ENCODE measurements at regions not wholly inside any gene's neighbourhood (a gene's known extent, or its start where the extent isn't known, plus 50 kb on each side); places are given as distances from the start of the nearest gene placed in this dataset.
"Not testable (repeated sequence)": the region's sequence is repeated elsewhere in the genome, so short reads cannot be mapped to it uniquely, and the experiment has no call there.

GRCh38 chr11:81839976-81840375, 893.7 kb downstream of the FAM181B start:
- no peak for DNase-seq
- Mint-ChIP-seq H3K36me3 (no peaks in the 10 kb centered on the region), H3K27me3 (no peaks in the 10 kb centered on the region), H3K9me3 (peaks cover 0 to 4% of the 10 kb centered on the region in 2 donors), H3K4me3 (no peak overlapping the region), H3K4me1 (no peaks in the 10 kb centered on the region), H3K27ac (no peak overlapping the region)
- ATAC-seq (replicated peaks), result no peak

DNA sequence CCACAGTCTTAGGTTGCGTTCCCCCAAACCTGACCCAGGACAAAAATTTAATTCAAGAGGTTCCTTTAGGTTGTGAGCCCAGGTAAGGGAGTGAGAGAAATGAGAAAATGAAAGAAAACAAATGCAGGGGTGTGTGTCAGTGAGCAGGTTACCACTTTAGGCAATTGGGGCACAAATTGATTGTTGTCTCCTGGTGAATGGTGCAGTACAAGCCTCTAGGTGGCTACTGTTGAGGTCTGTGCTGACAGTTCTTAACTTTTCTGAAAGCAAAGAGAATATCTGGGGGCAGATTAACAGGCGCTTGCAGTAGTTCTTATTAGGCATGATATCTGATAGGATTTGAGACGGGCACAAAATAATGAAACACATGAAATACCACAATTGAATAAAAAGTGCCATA, 894.6 kb downstream of the FAM181B start:
- no peaks in the 10 kb centered on the region for H3K27me3 Mint-ChIP-seq

GRCh38 chr11:81829976-81830375, 903.7 kb downstream of the FAM181B start:
- no peaks in the 10 kb centered on the region for H3K4me1 Mint-ChIP-seq
- DNase-seq, result no peak
- no peaks in the 10 kb centered on the region for H3K36me3 Mint-ChIP-seq
- H3K9me3 Mint-ChIP-seq, result peaks cover 14 to 15% of the 10 kb centered on the region in 2 donors
- H3K4me3 Mint-ChIP-seq, result no peak overlapping the region
- no peak overlapping the region for H3K27ac Mint-ChIP-seq
- no peak for ATAC-seq (replicated peaks)
- no peaks in the 10 kb centered on the region for H3K27me3 Mint-ChIP-seq

More for the DNA sequence above, 894.6 kb downstream of the FAM181B start:
- H3K4me3 Mint-ChIP-seq, result no peak overlapping the region
- DNase-seq, result no peak
- peaks cover 4 to 8% of the 10 kb centered on the region in 2 donors for H3K9me3 Mint-ChIP-seq
- H3K4me1 Mint-ChIP-seq, result no peaks in the 10 kb centered on the region
- no peak overlapping the region for H3K27ac Mint-ChIP-seq
- no peaks in the 10 kb centered on the region for H3K36me3 Mint-ChIP-seq
- ATAC-seq (replicated peaks), result no peak

- no peaks in the 10 kb centered on the region for H3K4me1 Mint-ChIP-seq
- DNase-seq, result no peak
- H3K4me3 Mint-ChIP-seq, result no peak overlapping the region
- no peaks in the 10 kb centered on the region for H3K36me3 Mint-ChIP-seq
- no peaks in the 10 kb centered on the region for H3K27me3 Mint-ChIP-seq
- H3K9me3 Mint-ChIP-seq, result peaks cover 0 to 2% of the 10 kb centered on the region in 2 donors
- no peak for ATAC-seq (replicated peaks)
- no peak overlapping the region for H3K27ac Mint-ChIP-seq
Measured at GRCh38 chr11:81825346-81825745, 908.3 kb downstream of the FAM181B start.

DNA sequence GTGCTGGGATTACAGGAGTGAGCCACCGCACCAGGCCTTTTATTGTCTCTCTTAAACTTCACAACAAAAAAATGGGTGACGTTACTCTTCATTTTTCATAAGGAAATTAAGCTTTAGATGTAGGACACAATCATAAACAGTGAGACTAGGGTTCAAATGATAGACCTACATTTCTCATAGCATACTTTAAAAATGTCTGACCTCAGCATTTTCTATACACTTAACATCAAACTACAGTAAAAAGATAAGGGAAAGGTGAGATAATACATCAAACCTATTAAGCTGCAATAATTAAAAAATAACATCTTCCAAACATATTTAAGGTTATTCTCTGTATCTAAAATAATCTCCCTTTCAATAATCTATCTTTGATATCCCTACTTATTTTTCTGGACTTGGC, 914.2 kb downstream of the FAM181B start:
- no peak for ATAC-seq (replicated peaks)
- Mint-ChIP-seq H3K36me3 (no peaks in the 10 kb centered on the region), H3K27me3 (no peaks in the 10 kb centered on the region), H3K9me3 (no peaks in the 10 kb centered on the region), H3K27ac (no peak overlapping the region), H3K4me1 (no peaks in the 10 kb centered on the region), H3K4me3 (no peak overlapping the region)
- no peak for DNase-seq

DNA sequence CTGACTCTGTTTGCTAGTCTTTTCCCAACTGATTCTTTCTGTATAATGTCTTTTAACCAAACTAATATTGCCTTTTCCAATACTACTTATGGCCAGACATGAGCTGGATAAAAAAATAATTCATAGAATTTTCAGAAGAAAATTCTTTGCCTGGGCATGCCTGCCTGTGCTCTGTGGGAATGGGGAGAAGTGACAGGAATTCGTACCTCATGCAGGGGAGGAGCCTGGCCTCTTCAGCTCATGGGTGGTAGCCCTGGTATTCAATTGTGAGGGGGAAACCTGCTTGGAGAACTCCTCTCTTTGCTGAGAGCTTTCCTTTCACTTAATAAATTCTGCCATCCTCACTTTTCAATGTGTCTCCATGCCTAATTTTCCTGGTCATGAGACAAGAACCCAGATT, 928.8 kb downstream of the FAM181B start:
- Mint-ChIP-seq H3K4me1 (no peaks in the 10 kb centered on the region), H3K27ac (no peak overlapping the region), H3K27me3 (no peaks in the 10 kb centered on the region), H3K9me3 (peaks cover 0 to 7% of the 10 kb centered on the region in 2 donors), H3K36me3 (no peaks in the 10 kb centered on the region), H3K4me3 (no peak overlapping the region)
- no peak for DNase-seq
- no peak for ATAC-seq (replicated peaks)

GRCh38 chr11:81802591-81802990, 931.1 kb downstream of the FAM181B start:
- peaks cover 0 to 7% of the 10 kb centered on the region in 2 donors for H3K9me3 Mint-ChIP-seq
- H3K27me3 Mint-ChIP-seq, result no peaks in the 10 kb centered on the region
- no peak for DNase-seq
- no peaks in the 10 kb centered on the region for H3K36me3 Mint-ChIP-seq
- no peak for ATAC-seq (replicated peaks)
- no peak overlapping the region for H3K4me3 Mint-ChIP-seq
- no peak overlapping the region for H3K27ac Mint-ChIP-seq
- no peaks in the 10 kb centered on the region for H3K4me1 Mint-ChIP-seq

DNA sequence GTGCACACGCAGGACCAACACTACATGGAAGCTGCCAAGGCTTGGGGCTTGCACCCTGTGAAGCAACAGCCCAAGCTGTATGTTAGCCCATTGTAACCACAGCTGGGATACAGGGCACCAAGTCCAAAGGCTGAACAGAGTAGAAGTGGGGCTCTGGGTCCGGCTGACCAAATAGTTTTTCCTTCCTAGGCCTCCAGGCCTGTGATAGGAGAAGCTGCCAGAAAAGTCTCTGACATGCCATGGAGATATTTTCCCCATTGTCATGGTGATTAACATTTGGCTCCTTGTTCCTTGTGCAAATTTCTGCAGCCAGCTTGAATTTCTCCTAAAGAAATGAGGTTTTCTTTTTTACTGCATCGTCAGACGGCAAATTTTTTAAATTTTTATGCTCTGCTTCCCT, 941.2 kb downstream of the FAM181B start:
- H3K36me3 Mint-ChIP-seq, result no peaks in the 10 kb centered on the region
- H3K27me3 Mint-ChIP-seq, result no peaks in the 10 kb centered on the region
- no peaks in the 10 kb centered on the region for H3K4me1 Mint-ChIP-seq
- DNase-seq, result no peak
- H3K27ac Mint-ChIP-seq, result no peak overlapping the region
- no peak overlapping the region for H3K4me3 Mint-ChIP-seq
- no peaks in the 10 kb centered on the region for H3K9me3 Mint-ChIP-seq
- no peak for ATAC-seq (replicated peaks)

- Mint-ChIP-seq H3K27ac (no peak overlapping the region), H3K4me3 (no peak overlapping the region)
Measured at GRCh38 chr11:81787584-81788049, 946.0 kb downstream of the FAM181B start.

GRCh38 chr11:81772166-81772565, 961.5 kb downstream of the FAM181B start:
- no peak for DNase-seq
- Mint-ChIP-seq H3K27ac (no peak overlapping the region), H3K4me1 (no peaks in the 10 kb centered on the region), H3K36me3 (no peaks in the 10 kb centered on the region), H3K4me3 (no peak overlapping the region), H3K27me3 (peaks cover 0 to 7% of the 10 kb centered on the region in 2 donors), H3K9me3 (no peaks in the 10 kb centered on the region)
- ATAC-seq (replicated peaks), result no peak

More at GRCh38 chr11:81787584-81788049, 946.0 kb downstream of the FAM181B start:
- no peaks in the 10 kb centered on the region for H3K36me3 Mint-ChIP-seq
- peak; percentile 63 to 74 for ATAC-seq (replicated peaks)
- H3K4me1 Mint-ChIP-seq, result no peaks in the 10 kb centered on the region
- no peaks in the 10 kb centered on the region for H3K27me3 Mint-ChIP-seq
- DNase-seq, result no peak
- no peaks in the 10 kb centered on the region for H3K9me3 Mint-ChIP-seq

DNA sequence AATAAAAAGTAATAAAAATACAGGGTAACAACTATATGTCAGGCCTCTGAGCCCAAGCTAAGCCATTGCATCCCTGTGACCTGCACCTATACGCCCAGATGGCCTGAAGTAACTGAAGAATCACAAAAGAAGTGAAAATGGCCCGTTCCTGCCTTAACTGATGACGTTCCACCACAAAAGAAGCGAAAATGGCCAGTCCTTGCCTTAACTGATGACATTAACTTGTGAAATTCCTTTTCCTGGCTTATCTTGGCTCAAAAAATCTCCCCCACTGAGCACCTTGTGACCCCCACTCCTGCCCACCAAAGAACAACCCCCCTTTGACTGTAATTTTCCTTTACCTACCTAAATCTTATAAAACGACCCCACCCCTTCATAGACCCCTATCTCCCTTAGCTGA, 963.8 kb downstream of the FAM181B start:
- H3K9me3 Mint-ChIP-seq; H3K36me3 Mint-ChIP-seq; H3K27ac Mint-ChIP-seq; H3K4me3 Mint-ChIP-seq; H3K27me3 Mint-ChIP-seq; H3K4me1 Mint-ChIP-seq; DNase-seq; ATAC-seq (replicated peaks): not testable (repeated sequence)

DNA sequence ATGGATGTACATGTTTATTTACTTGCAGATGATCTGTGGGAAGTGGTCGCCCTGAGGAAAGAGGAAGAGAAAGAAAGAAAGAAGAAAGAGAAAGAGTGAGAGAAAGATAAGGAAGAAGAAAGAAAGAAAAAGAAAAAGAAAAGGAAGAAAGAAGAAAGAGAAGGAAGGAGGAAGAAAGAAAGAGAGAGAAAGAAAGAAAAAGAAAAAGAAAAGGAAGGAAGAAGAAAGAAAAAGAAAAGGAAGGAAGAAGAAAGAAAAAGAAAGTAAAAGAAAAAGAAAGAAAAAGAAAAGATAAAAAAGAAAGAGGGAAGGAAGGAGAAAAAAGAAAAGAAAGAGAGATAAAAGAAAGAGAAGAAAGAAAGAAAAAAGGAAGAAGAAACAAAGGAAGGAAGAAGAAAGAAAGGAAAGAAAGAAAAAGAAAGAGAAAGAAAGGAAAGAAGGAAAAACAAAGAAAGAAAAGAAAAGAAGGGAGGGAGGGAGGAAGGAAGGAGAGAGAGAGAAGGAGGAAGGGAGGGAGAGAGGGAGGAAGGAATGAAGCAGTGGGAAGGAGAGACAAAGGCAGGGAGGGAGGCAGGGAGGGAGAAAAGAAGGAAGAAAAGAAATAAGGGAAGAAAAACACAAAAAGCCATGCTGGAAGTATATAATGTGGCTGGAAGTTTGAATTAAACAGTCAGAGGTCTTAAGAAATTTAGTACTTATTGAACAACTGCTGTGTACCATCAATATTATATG, 976.6 kb downstream of the FAM181B start:
- Mint-ChIP-seq H3K9me3 (peaks cover 0 to 2% of the 10 kb centered on the region in 2 donors), H3K27me3 (no peaks in the 10 kb centered on the region), H3K27ac (no peak overlapping the region), H3K4me1 (no peaks in the 10 kb centered on the region), H3K36me3 (no peaks in the 10 kb centered on the region), H3K4me3 (no peak overlapping the region)
- no peak for DNase-seq
- no peak for ATAC-seq (replicated peaks)

DNA sequence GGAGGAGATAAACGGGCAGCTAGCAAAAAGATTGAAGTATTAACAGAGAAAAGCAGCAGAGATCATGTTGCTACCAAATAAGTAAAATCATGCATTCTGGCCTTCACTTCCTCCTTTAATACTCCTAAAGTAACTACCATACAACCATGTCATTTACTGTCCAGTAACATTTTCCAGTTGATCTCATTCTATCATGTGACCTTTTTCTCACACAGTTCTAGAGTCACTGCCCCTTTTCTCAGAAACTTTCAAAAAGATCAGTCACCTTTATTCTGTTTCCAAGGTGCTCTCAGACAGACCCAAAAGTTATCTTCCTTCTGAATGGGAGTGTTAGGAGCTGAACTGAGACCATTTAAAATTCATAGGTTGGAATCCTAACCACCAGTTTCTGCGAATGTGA, 984.4 kb downstream of the FAM181B start:
- no peaks in the 10 kb centered on the region for H3K4me1 Mint-ChIP-seq
- ATAC-seq (replicated peaks), result peak; percentile 60 to 67
- H3K4me3 Mint-ChIP-seq, result no peak overlapping the region
- no peaks in the 10 kb centered on the region for H3K9me3 Mint-ChIP-seq
- no peaks in the 10 kb centered on the region for H3K36me3 Mint-ChIP-seq
- H3K27me3 Mint-ChIP-seq, result peaks cover 0 to 5% of the 10 kb centered on the region in 2 donors
- no peak overlapping the region for H3K27ac Mint-ChIP-seq
- no peak for DNase-seq

DNA sequence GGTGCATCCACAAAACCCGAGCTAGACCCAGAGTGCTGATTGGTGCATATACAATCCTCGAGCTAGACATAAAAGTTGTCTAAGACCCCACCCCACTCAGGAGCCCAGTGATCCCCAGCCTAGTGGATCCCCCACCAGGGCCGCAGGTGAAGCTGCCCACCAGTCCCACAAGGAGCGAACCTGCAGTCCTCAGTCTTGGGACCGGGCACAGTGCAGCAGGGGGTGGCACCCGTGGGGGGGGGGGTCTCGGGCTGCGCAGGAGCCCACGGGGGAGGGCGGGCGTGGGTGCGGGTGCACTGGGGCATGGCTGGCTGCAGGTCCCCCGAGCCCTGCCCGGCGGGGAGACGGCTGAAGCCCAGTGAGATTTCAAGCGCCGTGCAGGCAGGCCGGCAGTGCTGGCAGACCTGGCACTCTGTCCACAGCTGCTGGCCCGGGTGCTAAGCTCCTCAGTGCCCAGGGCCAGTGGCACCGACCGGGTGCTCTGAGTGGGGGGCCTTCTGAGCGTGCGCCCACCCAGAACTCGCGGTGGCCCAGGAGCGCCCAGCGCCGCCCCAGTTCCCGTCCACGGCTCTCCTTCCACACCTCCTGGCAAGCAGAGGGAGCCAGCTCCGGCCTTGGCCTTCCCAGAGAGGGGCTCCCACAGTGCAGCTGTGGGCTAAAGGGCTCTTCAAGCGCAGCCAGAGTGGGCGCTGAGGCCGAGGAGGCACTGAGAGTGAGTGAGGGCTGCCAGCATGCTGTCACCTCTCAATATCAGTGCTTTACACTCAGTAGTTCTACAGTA, 989.1 kb downstream of the FAM181B start:
- no peak for DNase-seq
- Mint-ChIP-seq H3K36me3 (no peaks in the 10 kb centered on the region), H3K27ac (no peak overlapping the region), H3K4me3 (no peak overlapping the region), H3K4me1 (no peaks in the 10 kb centered on the region), H3K27me3 (peaks cover 0 to 5% of the 10 kb centered on the region in 2 donors), H3K9me3 (peaks cover 0 to 1% of the 10 kb centered on the region in 2 donors)
- no peak for ATAC-seq (replicated peaks)

DNA sequence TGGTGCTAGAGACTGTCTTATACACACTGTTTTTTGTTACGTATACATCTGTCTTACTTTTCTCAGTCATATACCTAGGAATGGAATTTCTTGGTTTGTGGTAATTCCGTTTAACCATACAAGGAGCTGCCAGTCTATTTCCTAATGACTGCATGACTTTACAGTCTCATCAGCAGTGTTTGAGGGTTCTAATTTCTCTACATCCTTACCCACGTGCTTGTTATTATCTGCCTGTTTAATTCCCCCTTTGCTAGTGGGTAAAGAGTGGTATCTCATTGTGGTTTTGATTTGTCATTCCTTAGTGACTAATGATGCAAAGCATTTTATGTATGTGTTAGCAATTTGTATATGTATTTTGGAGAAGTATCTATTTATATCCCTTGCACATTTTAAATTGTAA, 1008.0 kb downstream of the FAM181B start:
- H3K36me3 Mint-ChIP-seq, result no peaks in the 10 kb centered on the region
- no peaks in the 10 kb centered on the region for H3K4me1 Mint-ChIP-seq
- H3K9me3 Mint-ChIP-seq, result peaks cover 5 to 9% of the 10 kb centered on the region in 2 donors
- DNase-seq (no peak), ATAC-seq (replicated peaks) (no peak)
- H3K27ac Mint-ChIP-seq, result no peak overlapping the region
- no peak overlapping the region for H3K4me3 Mint-ChIP-seq
- no peaks in the 10 kb centered on the region for H3K27me3 Mint-ChIP-seq

Measured in stimulated activated naive B cell treated with anti-CD40 and anti-IgM and Interleukin-4, amounts not matched to agents 10 μg/mL and 1 μg/mL and 100 μg/mL, for 72 hours (primary cell).